G401 (cell line): ENCODE measurements at regions not wholly inside any gene's neighbourhood (a gene's known extent, or its start where the extent isn't known, plus 50 kb on each side); places are given as distances from the start of the nearest gene placed in this dataset.

Source experiments
- DNase-seq: peaks from one replicate; pipeline ENCODE4 v3.0.0-alpha.2; 2015; ENCODE audit warnings: low spot score
- in situ Hi-C: cut with HindIII; loops from 2 replicates; pipeline ENCODE4 v1.10.0; 2016; ENCODE audit warnings: low sequenced_read_pairs, mixed read lengths

DNA sequence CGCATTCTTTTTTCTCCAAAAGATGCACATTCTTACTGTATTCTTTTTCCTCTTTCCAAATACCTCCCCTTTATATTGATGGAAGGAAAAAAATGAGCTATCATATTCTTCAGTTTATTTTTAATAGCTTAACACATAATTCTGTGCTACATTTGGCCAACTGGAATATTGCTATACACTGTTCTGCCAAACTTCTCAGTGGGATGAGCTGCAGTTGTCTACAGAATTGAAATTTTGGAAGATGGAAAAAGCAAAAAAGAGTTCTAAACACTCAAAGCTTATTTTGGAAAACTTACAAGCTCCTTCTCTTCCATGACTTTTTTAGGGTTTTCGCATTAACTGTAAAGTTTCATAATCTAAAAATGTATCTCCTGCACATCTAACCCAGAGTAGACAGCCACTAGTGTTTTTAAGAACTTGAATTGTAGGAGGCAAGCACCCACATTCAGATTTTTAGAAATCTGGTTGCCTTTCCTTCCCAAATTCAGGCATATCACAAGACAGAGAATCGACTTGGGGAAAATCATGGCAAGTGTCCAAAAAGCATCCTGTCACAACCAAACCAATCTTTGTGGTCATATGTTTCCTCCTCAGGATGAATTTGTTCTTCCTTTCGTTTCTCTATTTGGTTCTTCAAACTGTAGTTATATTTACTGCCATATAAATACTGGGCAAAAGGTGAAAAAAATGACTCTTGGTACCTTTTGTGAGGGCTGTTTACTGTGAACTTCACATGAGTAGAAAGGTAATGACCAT lies 111.4 kb upstream of the FRY start:
- in situ Hi-C loops, result no loop called here

DNA sequence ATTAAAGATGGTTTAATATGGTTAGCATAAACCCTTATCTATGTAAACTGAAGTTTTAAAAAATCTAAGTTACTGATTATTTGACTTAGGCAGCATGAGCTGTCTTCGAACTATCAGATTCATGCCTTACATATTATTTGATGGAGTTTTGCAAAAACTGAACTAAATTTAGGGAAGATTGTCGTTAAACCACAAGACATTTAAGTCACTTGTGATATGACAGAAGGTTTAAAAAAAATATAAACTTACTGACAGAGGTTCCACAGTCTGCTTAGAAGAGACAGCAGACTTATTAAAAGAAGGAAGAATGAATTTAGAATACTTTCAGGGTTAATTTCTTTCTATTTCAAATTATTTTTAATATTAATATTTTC lies 110.9 kb upstream of the FRY start:
- no peak for DNase-seq
- in situ Hi-C loops, result no loop called here

More for the DNA sequence above, 111.4 kb upstream of the FRY start:
- peak; percentile 57 for DNase-seq

DNA sequence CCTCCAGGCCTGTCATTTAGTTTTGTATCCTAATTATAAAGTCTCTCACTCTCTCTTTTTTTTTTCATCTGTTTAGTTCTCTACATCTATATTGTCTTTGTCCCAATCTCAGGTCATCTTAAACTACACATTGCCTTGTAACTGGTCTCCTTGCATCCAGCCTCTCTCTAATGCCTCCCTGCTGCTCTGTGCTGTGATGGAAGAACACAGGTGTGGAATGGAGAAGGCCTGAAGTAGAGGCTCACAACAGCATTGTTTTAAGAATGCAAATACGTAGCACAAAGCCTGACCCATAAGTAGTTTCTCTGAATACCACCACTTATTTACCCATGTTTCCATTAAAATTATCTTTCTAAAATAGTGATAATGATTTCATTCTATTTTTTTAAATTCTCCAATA lies 108.8 kb upstream of the FRY start:
- in situ Hi-C loops, result no loop called here
- no peak for DNase-seq

DNA sequence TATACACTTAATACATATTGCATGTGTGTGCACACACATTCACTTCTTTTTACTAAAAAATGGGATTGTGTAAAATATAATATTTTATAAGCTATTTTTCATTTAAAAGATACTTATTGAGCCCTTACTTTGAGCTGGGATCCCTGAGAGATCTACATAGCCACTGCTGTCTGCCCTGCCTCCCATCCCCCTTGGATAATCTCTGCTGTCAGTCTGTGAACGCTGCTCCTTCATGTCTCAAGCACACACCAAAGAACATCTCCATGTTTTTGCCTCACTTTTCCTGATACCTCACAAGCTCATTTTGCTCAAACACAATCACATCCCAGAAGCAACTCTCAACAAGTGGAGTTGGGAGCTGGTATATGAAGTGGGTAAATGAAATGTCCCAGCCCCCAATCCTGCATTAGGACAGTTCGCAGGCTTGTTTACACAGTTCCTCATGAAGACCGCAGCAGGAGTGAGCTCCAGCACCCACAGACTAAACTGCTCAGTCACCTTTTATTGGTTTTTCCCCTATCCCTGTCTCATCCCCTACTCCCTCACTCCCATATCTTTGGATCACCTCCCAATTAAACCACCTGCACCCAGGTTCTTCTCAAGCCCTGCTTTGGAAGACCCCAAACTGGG lies 108.3 kb upstream of the FRY start:
- no peak for DNase-seq
- in situ Hi-C loops, result no loop called here

DNA sequence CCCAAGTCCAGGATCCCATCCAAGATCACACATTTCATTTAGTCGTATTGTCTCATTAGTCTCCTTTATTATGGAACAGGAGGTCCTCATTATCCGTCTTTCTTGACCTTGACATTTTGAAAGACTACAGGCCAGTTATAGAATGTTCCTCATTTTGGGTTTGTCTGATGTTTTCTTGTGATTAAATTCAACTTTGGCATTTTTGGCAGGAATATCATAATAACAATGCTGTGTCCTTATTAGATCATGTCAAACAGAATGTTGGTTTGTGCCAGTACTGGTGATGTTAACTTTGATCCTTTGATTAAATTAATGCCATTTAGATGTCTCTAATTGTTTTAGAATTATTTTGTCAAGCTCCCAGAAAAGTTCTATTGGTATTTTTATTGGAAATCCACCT lies 106.5 kb upstream of the FRY start:
- no peak for DNase-seq
- in situ Hi-C loops, result no loop called here

DNA sequence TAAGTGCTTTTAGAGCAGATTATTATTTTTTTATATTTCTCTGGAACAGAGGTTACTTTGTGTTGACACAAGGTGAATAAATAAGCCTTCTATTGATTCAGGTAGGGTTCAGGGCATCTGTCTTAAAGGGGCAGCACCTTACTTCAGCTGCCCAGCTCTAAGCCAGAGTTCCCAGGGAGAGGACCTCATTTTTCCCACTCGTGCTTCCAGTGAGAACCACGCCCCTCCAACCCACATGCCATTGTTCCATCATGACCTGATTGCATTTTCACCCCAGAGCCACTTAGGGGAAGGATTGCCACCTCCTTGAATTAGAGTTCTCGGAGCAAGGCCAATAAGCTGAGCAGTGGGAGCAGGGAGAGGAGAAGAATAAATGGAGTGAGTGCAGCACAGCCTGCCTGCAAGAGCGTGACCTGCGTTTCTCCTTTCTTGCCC lies 104.3 kb upstream of the FRY start:
- in situ Hi-C loops, result no loop called here
- no peak for DNase-seq

DNA sequence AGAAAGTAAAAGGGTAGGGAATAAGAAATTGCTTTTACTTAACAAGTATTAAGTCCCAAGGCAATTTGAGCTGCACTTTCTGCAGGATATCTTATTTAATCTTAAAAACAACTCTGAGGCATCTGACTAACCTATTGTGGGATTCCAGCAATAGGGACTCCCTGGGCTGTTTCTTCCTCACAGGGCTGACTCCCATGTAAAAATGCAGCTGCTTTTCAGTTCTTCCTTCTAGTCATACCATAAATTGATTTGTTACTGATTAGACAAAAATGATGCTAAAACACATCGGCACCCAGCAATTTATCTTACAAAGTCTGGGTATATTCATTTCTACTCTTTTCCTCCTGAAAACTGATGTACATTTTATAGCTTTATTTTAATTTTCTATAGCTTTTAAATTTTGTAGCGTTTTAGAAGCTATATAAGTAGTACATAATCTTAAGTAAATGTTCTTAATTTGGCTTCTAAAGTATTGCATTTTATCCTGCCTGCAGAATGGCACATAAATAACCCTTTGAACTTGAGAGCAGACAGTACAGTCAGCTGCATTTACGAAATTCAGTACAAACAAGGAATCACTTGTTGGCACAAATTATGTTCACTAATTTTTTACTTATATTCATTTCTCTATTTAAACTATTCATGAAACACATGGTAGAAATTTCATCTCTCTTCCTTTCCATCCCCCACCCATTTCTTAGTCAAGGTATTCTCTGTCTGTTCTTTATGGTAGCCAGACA lies 102.4 kb upstream of the FRY start:
- no peak for DNase-seq
- in situ Hi-C loops, result no loop called here

DNA sequence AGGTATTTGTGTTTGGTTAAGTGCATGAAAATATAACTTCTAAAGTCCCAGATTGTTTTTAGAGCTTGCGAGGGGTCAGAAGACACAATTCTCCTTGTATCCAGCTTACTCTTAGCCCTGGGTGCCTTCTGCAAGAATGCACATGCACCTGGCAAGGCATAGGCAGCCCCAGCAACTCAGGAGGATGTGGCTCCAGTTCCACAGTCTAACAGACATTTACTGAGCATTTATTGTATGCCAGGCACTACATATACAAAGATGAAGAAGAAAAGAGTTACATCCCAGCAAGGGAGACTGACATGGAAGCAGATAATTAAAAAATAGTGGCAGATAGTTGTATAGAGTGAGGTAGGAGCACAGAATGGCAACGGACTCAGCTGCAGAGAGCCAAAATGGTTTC lies 101.1 kb upstream of the FRY start:
- peak; percentile 26 for DNase-seq
- in situ Hi-C loops, result no loop called here

DNA sequence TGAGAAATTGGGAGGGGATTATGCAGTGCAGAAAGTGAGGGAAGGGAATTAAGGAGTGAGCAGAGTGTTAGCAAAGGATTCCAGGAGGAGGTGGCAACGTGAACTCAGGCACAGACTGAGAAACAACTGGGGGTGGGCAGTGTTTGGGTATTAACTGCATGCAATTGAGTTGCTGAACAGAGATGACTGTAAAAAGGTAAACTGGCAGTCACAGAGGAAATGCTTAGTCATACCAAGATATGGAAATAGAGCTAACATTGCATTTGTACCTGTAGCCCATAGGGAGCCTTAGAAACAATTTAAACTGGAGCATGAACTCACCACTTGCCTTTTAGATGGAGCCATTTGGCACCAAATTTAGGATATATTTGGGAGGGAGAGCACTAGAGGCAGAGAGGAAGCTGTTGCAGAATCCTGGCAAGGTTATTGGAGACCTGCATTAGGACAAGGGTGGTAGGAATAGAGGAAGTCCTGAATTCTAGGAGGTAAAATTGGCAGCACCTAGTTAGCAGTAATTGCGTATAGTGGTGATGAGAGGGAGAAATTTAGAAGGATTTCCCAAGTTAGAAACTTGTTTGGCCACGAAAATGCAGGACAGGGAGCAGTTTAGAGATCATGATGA lies 100.6 kb upstream of the FRY start:
- in situ Hi-C loops, result no loop called here
- peak; percentile 50 for DNase-seq

DNA sequence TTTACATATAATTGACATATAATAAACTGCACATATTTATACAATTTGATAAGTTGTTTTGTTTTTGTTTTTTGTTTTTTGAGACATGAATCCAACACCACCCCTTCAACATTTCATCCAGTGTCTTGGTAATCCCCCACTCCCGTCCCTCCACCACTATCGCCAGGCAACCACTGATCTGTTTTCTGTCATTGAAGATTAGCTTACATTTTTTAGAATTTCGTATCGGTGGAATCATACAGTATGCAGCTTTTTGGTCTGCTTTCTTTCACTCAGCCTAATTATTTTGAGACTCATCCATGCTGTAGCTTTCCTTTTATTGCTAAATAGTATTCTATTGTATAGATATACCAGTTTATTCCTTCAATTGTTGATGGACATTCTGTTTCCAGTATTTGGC lies 94.1 kb upstream of the FRY start:
- in situ Hi-C loops, result no loop called here
- no peak for DNase-seq

DNA sequence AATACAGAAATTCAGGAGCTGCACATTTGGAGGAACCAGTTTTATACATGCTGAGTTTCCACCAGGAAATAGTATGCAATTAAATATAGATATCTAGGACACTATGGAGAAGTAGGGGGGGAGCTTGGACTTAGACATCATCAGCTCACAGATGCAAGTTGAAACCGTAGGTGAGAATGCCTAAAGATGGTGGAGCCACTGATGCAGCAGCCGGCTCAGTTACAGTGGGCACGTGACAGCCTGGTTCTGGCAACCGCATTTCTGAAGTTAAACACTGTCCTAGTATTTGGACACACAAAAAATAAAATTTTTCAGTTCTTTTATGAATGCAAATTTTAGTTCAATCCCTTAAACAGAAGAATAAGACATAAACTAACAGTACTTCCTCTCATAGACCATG lies 91.5 kb upstream of the FRY start:
- DNase-seq, result no peak
- in situ Hi-C loops, result no loop called here

DNA sequence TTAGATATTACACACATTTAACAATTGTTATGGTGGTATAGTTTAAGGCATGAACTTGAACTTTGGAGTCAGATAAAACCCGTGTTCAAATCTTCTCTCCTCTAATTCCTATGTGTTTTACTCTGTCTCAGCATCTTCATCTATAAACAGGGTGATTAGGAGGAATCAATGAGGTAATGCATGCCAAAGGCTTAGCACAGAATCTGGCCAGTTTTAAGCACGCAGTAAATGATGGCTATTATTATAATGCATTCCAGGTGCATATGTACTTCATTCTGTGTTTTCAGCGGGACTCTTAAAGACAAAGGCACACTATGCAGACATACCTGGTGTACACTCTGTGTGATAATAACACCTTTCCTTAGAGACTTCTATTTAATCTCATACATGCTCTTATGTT lies 88.0 kb upstream of the FRY start:
- DNase-seq, result no peak
- in situ Hi-C loops, result no loop called here

DNA sequence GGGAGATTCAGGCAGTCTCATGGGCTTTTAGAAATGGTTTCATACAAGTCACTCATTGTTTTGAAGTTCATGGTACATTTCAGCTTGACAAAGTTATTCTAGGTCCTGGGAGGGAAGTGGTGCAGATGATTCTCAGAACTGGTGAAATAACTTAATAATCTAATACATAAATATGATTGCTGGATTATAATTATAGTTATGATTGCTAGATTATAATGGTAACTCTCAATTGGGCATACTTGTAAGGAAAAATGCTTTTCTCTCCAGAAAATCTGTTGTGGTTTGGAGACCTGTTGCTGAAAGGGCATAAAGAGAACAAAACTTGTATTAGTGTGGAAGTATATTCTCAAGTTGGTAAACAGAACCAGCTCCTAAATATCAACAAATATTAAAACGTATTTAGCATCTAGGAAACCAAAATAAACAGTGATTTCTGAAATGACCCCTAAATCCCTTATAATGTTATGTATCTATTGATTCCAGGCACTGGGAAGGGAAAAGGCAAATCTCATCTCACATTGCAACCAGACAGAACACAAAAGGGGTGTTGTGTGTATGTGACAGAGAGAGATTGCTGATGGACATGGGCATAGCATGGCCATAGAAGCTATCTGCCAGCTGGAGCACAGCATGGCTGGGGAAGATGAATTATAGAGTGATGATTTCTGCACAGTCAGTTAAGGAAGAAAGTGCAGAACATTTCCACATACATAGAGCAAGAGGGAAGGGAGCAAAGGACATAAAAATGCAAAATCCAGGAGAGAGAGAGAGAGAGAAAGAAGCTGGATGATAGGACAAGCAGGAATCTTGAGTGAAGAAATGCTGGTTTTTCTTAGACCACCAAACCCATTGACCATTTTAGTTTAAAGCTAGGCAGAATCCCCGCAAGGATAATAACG lies 87.1 kb upstream of the FRY start:
- in situ Hi-C loops, result no loop called here
- no peak for DNase-seq

DNA sequence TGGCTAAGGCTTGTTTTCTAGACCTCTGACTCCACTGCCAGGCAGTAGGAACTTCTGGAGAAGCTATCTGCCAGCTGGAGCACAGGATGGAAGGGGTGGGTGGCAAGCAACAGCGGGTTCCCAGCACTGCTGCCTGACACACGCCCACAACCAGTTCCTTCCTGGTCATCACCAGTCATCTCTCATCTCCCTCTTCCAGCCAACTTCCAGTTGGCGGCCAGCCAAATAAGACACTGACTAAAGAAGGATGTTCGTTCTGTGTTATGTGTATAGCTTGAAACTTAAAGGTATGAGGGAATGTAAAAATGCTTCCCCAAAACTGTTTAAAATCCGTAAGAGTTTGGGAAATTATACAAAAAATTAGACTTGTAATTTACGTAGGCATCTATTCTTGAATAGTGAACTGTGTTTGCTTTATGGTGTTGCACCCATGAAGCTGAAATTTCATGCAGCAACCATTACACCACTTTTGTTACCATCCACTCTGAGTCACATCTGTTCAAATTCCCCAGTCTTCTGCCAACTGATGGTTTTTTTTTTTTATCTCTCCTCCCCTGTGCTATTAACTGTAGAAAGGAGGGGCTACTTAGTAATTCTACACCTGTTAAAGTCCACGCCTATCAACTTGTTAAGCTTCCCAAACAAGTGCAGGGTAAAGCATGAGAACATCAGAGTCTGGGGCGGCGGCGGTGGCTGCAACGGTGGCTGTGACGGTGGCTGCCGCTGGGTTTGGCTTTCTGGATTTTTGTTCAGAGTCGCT lies 86.2 kb upstream of the FRY start:
- peak; percentile 51 for DNase-seq
- in situ Hi-C loops, result no loop called here

DNA sequence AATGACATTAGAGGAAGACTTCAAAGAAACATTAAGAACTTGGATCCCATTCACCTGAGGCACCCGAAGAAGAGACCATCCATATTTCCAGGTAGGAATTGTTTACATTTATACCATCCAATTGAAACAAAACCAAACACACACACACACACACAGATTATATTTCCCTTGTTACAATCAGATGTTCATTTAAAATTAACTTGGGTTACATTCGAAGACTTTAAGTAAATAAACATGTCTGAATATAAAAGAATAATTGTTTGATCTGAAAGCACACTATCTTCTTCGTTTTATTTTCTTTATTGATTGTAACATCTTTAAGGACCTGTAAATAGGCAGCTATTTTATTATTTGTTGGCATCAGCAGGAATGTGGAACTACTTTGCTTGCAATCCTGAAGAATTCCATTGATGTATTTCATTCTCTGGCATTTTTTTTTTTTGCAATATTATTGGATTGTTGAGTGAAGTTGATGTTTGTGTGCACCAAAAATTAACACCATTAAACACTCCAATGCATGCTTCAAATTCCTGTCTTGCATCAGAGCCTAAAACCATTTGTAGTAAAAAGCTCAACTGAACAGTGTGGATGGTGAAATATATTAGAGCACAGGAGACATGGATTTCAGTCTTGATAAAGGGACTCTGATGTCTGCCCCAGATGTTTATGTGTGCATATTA lies 85.3 kb upstream of the FRY start:
- DNase-seq, result no peak
- in situ Hi-C loops, result no loop called here

DNA sequence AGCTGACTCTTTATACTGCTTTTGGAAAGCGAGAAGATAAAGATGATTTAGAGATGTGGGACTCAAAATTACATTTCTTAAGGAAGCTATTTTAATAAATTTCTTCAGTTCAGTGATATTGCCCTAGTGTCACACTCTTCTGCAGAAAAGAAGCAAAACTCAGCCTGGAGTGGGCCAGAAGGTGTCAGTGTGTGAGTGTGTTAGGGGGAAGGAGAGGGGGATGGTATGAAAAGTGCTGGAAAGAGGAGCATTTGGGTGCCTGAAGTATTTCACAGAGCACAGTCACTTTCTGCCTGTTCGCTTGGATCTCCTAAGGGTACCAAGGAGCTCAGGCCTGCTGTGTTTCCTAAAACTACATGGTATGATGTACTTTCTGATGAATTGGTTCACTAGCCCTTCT lies 84.5 kb upstream of the FRY start:
- DNase-seq, result no peak
- in situ Hi-C loops, result no loop called here

DNA sequence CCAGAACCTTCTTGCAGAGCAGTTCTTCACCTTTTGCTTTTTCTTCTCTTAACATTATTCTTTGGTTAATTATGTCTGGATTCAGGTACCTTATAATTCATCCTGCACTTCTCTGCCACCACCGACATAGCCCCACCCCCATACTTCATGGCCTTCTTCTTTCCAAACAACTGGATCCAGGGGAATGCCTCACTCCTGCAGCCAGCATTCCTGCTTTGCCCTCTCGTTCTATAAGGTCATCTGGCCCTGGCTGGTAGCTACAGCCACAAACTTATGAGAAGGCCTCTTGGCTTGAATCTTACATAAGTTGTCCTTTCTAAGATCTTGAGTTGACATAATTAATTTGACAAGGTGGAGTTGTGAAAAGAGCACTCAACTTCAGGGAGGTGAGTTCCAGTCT lies 84.1 kb upstream of the FRY start:
- no peak for DNase-seq
- in situ Hi-C loops, result no loop called here

DNA sequence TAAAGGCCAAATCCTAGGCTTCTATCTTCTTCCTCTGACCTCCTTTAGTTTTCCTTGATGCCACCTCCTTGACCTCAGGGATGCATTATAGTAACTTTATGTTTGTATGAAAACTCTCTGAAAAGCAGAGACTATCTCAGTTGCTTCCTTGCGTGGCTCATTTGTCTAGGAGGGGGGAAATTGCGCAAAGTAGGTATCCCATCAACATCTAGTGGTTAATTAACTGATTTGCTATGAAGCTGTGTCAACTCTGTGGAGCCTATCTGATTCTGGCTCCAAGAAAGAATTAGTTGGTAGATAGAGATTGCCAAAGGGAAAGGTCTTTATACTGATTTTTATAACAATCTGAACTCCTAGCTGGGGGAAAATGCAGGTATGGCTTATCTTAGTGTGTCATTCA lies 82.1 kb upstream of the FRY start:
- in situ Hi-C loops, result no loop called here
- no peak for DNase-seq
